Ishikawa (cell line): ENCODE measurements at regions not wholly inside any gene's neighbourhood (a gene's known extent, or its start where the extent isn't known, plus 50 kb on each side); places are given as distances from the start of the nearest gene placed in this dataset.

Source experiments
- CEBPB ChIP-seq: IDR thresholded peaks from 2 replicates; pipeline ENCODE4 v1.6.1; 2012
- EGR1 ChIP-seq: IDR thresholded peaks from 2 replicates; pipeline ENCODE4 v1.6.1; 2012
- NFIC ChIP-seq: IDR thresholded peaks from 2 replicates; pipeline ENCODE4 v1.6.1; 2012
- RAD21 ChIP-seq: IDR thresholded peaks from 2 replicates; pipeline ENCODE4 v1.6.1; 2012; ENCODE audit warnings: low read depth
- TAF1 ChIP-seq: IDR thresholded peaks from 2 replicates; pipeline ENCODE4 v1.6.1; 2012; ENCODE audit warnings: low read depth, mild to moderate bottlenecking
- TEAD4 ChIP-seq: IDR thresholded peaks from 2 replicates; pipeline ENCODE4 v1.6.1; 2012
- USF1 ChIP-seq: IDR thresholded peaks from 2 replicates; pipeline ENCODE4 v1.6.1; 2012
- YY1 ChIP-seq: IDR thresholded peaks from 2 replicates; pipeline ENCODE4 v1.6.1; 2012; ENCODE audit warnings: low read depth
- ZBTB7A ChIP-seq: IDR thresholded peaks from 2 replicates; pipeline ENCODE4 v1.6.1; 2012; ENCODE audit warnings: low read depth
- TF ChIP-seq, protein P1 (sequence below): IDR thresholded peaks from 2 replicates; pipeline ENCODE4 v1.6.1; 2012; ENCODE audit warnings: low read depth, mild to moderate bottlenecking
- TF ChIP-seq, protein P2 (sequence below): IDR thresholded peaks from 2 replicates; pipeline ENCODE4 v1.6.1; 2012

DNA sequence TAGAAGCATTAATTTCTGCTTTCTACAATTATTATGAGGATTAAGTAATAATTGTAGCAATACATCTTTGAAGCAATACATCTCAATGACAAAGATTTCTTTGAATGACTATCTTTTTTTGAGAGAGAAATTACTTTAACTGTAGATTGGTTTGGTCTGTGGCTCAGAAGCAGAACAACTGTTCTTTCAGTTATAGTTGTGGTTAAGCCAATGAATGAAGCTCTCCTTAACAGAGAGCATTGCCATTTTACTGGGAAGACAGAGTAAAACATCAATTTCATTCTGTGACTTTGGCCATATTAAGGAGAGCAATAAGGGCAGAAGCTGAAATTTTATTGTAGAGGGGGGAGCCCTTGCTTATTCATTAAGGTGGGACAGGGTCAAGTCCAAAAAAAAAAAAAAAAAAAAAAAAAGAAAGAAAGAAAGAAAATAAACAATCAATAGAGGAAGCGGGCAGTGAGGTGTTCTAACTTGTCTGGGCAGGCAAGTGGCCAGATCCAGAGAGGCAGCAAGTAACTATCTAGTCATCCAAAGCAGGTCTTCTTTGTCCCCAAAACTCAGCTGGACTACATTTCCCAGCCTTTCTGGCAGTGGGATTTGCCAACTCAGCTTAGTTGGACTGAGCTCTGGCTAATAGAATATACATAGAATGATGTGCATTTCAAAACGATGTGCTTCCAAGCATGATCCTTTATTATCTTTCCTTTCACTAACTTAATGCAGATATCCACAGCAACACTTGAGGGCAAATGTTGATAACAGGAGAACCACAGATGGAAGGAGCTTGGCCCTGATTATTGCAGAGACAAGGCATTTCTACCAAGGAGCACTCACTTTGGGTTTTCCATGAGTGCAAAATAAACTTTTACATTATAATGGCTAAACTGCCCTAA lies 462.7 kb upstream of the CDH20 start:
- TF ChIP-seq TEAD4 (no peak), YY1 (no peak), CEBPB (no peak), RAD21 (no peak), EGR1 (no peak), TAF1 (no peak), NFIC (no peak), ZBTB7A (no peak), USF1 (no peak)
- TF ChIP-seq, protein P1, sequence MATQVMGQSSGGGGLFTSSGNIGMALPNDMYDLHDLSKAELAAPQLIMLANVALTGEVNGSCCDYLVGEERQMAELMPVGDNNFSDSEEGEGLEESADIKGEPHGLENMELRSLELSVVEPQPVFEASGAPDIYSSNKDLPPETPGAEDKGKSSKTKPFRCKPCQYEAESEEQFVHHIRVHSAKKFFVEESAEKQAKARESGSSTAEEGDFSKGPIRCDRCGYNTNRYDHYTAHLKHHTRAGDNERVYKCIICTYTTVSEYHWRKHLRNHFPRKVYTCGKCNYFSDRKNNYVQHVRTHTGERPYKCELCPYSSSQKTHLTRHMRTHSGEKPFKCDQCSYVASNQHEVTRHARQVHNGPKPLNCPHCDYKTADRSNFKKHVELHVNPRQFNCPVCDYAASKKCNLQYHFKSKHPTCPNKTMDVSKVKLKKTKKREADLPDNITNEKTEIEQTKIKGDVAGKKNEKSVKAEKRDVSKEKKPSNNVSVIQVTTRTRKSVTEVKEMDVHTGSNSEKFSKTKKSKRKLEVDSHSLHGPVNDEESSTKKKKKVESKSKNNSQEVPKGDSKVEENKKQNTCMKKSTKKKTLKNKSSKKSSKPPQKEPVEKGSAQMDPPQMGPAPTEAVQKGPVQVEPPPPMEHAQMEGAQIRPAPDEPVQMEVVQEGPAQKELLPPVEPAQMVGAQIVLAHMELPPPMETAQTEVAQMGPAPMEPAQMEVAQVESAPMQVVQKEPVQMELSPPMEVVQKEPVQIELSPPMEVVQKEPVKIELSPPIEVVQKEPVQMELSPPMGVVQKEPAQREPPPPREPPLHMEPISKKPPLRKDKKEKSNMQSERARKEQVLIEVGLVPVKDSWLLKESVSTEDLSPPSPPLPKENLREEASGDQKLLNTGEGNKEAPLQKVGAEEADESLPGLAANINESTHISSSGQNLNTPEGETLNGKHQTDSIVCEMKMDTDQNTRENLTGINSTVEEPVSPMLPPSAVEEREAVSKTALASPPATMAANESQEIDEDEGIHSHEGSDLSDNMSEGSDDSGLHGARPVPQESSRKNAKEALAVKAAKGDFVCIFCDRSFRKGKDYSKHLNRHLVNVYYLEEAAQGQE: no peak
- TF ChIP-seq, protein P2, sequence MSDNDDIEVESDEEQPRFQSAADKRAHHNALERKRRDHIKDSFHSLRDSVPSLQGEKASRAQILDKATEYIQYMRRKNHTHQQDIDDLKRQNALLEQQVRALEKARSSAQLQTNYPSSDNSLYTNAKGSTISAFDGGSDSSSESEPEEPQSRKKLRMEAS: no peak
